GM12872 (cell line): ENCODE measurements at regions not wholly inside any gene's neighbourhood (a gene's known extent, or its start where the extent isn't known, plus 50 kb on each side); places are given as distances from the start of the nearest gene placed in this dataset.

Experiments used
- CTCF ChIP-seq: IDR thresholded peaks from 3 replicates; pipeline ENCODE4 v1.5.1; 2011; ENCODE audit warnings: low read depth, mild to moderate bottlenecking, low read length, moderate library complexity; ENCODE audit not compliant: insufficient read depth

GRCh38 chr13:52319876-52320275 is 86.1 kb downstream of the THSD1 start:
- TF ChIP-seq CTCF = no peak

- TF ChIP-seq CTCF = peak; percentile 58
These were observed 76.7 kb upstream of the NEK3 start for GRCh38 chr13:52235900-52236595.
